Uterus (tissue), 3 donors: ENCODE measurements at regions not wholly inside any gene's neighbourhood (a gene's known extent, or its start where the extent isn't known, plus 50 kb on each side); places are given as distances from the start of the nearest gene placed in this dataset.

Source experiments
- DNase-seq, 2 donors: peaks; one replicate each; pipeline ENCODE4 v3.0.0-alpha.2; 2019 to 2020
- H3K27ac ChIP-seq, 2 donors: fragments of 200-600 bp; sonication (generic); 1 replicate in 1 of 2; 2 replicates in 1 of 2; pipeline ENCODE4 v1.5.1; 2016 to 2018
- H3K27me3 ChIP-seq, 2 donors: fragments of 200-600 bp; sonication (generic); one replicate each; pipeline ENCODE4 v1.5.1; 2018 to 2019; ENCODE audit warnings: control low read depth in 1 of 2
- H3K36me3 ChIP-seq, 2 donors: fragments of 200-600 bp; sonication (generic); one replicate each; pipeline ENCODE4 v1.5.1; 2019; ENCODE audit warnings: control low read depth in 1 of 2
- H3K4me1 ChIP-seq, 2 donors: fragments of 200-600 bp; sonication (generic); one replicate each; pipeline ENCODE4 v1.5.1; 2018 to 2019; ENCODE audit warnings: control low read depth in 1 of 2
- H3K4me3 ChIP-seq, 2 donors: fragments of 200-600 bp; sonication (generic); 1 replicate in 1 of 2; 2 replicates in 1 of 2; pipeline ENCODE4 v1.5.1; 2018 to 2019; ENCODE audit warnings: mild to moderate bottlenecking in 1 of 2
- H3K9me3 ChIP-seq, 2 donors: fragments of 200-600 bp; sonication (generic); one replicate each; pipeline ENCODE4 v1.5.1; 2019; ENCODE audit warnings: control low read depth in 1 of 2
- POLR2A ChIP-seq, 2 donors: fragments of 450-650 bp; IDR thresholded peaks; one replicate each; pipeline ENCODE4 v1.6.1; 2016; ENCODE audit warnings: antibody characterized with exemption in 2 of 2, mild to moderate bottlenecking in 1 of 2, moderate library complexity in 1 of 2
- intact Hi-C: fragments of 100-400 bp; cut with DNase I; formaldehyde crosslinking; loops from one replicate; pipeline ENCODE4 v1.15.1; 2023; ENCODE audit warnings: low total_unique reads
- TF ChIP-seq, protein P1 (sequence below), 4 experiments: fragments of 200-600 bp in 2 of 4; fragments of 450-650 bp in 2 of 4; sonication (generic) in 2 of 4; IDR thresholded peaks; one replicate each; pipeline ENCODE4 v1.5.1; 2016 to 2019; ENCODE audit warnings: antibody characterized with exemption in 4 of 4, mild to moderate bottlenecking in 2 of 4, moderate library complexity in 1 of 4
- donor health status: DM: yes; HTN: yes; CAD: no.

GRCh38 chr7:34207810-34208209 lies 302.5 kb downstream of the BMPER start:
- intact Hi-C loops: no loop called here
- no peak for DNase-seq
- TF ChIP-seq, protein P1, sequence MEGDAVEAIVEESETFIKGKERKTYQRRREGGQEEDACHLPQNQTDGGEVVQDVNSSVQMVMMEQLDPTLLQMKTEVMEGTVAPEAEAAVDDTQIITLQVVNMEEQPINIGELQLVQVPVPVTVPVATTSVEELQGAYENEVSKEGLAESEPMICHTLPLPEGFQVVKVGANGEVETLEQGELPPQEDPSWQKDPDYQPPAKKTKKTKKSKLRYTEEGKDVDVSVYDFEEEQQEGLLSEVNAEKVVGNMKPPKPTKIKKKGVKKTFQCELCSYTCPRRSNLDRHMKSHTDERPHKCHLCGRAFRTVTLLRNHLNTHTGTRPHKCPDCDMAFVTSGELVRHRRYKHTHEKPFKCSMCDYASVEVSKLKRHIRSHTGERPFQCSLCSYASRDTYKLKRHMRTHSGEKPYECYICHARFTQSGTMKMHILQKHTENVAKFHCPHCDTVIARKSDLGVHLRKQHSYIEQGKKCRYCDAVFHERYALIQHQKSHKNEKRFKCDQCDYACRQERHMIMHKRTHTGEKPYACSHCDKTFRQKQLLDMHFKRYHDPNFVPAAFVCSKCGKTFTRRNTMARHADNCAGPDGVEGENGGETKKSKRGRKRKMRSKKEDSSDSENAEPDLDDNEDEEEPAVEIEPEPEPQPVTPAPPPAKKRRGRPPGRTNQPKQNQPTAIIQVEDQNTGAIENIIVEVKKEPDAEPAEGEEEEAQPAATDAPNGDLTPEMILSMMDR (IDR thresholded peaks at IDR 0.05): no peak
- no peak for TF ChIP-seq POLR2A (IDR thresholded peaks at IDR 0.05)

DNA sequence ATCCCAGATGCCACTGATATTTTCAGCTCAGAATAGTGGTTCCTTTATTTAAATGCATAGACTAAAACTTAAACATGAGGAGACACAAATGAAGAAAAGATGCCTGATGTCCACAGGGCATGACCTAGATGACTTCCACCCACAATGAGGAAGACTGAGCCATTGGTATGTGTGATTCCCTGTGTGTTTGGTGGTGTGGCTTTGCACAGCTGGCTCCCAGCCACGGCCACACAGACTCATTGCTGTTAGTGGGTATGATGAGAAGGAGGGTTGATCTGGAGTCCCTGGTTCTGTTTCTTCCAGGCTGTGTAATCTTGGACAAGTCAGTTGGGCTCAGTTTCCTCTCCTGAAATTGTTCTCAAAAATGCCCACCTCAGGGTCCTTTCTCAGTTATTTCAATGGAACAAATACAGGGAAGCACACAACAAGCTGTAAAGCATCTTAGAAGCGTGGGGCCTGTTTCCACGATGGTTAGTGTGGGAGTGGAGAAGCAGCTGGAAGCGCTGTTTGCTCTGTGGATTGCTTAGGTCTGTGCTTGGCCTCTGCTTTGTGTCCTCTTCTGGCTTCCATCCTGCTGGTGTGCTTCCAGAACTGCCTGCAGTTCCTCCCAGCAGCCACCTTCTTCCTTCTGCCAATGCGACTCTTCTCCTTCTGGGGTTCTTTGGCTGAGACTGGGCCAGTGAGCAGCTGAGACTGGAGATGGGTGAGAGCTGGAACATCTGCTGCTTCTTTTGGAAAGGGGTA lies 303.7 kb downstream of the BMPER start:
- Histone ChIP-seq H3K27me3 (no peaks in the 10 kb centered on the region), H3K4me1 (no peaks in the 10 kb centered on the region), H3K4me3 (no peak overlapping the region), H3K9me3 (no peaks in the 10 kb centered on the region), H3K27ac (no peak overlapping the region), H3K36me3 (no peaks in the 10 kb centered on the region)
- intact Hi-C loops: no loop called here
- TF ChIP-seq POLR2A (IDR thresholded peaks at IDR 0.05): no peak
- TF ChIP-seq, protein P1 (IDR thresholded peaks at IDR 0.05): no peak
- DNase-seq: peak in 1 of 2 donors; percentile 21

More at GRCh38 chr7:34207810-34208209, 302.5 kb downstream of the BMPER start:
- H3K36me3 ChIP-seq: no peaks in the 10 kb centered on the region
- no peak overlapping the region for H3K4me3 ChIP-seq
- H3K9me3 ChIP-seq: no peaks in the 10 kb centered on the region
- no peaks in the 10 kb centered on the region for H3K4me1 ChIP-seq
- H3K27ac ChIP-seq: no peak overlapping the region
- H3K27me3 ChIP-seq: no peaks in the 10 kb centered on the region

GRCh38 chr7:34211018-34211417 lies 305.7 kb downstream of the BMPER start:
- Histone ChIP-seq H3K27ac (no peak overlapping the region), H3K27me3 (no peaks in the 10 kb centered on the region)
- TF ChIP-seq, protein P1 (IDR thresholded peaks at IDR 0.05): no peak
- TF ChIP-seq POLR2A (IDR thresholded peaks at IDR 0.05): no peak

DNA sequence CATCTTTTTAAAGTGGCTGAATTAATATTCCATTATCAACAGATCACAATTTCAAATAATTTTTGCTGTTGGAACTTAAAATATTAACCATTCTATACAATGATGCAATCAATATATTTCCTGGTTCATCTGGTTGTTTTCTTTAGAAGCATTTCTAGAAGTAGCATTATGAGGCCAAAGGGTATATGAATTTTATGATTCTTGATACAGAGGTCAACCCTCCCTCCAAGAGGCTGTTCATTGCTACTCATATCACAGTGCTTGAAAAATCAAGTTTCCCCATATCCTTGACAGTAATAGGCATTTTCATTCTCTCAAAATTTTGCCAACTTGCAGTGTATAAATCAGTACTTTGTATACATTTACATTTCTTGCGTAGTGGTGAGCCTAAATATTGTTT lies 312.6 kb downstream of the BMPER start:
- intact Hi-C loops: no loop called here
- Histone ChIP-seq H3K36me3 (no peaks in the 10 kb centered on the region), H3K4me3 (no peak overlapping the region), H3K9me3 (no peaks in the 10 kb centered on the region), H3K27ac (no peak overlapping the region), H3K4me1 (no peaks in the 10 kb centered on the region), H3K27me3 (no peaks in the 10 kb centered on the region)
- TF ChIP-seq, protein P1 (IDR thresholded peaks at IDR 0.05): no peak
- TF ChIP-seq POLR2A (IDR thresholded peaks at IDR 0.05): no peak
- no peak for DNase-seq

More at GRCh38 chr7:34211018-34211417, 305.7 kb downstream of the BMPER start:
- H3K36me3 ChIP-seq: no peaks in the 10 kb centered on the region
- intact Hi-C loops: no loop called here
- no peak for DNase-seq
- no peak overlapping the region for H3K4me3 ChIP-seq
- H3K9me3 ChIP-seq: no peaks in the 10 kb centered on the region
- H3K4me1 ChIP-seq: no peaks in the 10 kb centered on the region

DNA sequence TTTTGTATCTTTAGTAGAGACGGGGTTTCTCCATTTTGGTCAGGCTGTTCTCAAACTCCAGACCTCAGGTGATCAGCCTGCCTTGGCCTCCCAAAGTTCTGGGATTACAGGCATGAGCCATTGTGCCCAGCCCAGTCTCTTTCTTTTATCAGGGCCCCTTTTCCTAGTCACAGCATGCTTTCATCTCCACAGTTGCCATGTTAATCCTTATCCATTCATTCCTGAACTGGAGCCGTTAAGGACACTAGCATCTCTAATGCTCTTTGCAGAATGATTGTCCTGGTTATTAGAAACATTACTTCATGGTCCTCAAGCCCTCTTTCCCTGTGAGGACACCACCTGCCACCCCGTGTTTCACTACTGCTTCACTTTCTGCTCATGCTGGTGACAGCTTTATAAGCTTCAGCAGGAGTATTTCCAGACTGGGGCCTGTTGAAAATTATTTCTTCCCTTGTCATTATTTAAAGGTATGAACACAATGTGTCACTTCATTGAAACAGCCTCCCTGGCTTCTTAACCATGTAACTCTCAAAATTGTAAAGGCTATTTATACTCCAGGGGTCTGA lies 313.9 kb downstream of the BMPER start:
- Histone ChIP-seq H3K4me3 (no peak overlapping the region), H3K9me3 (no peaks in the 10 kb centered on the region), H3K36me3 (no peaks in the 10 kb centered on the region), H3K4me1 (no peaks in the 10 kb centered on the region), H3K27ac (no peak overlapping the region), H3K27me3 (no peaks in the 10 kb centered on the region)
- intact Hi-C loops: no loop called here
- DNase-seq: no peak
- TF ChIP-seq, protein P1 (IDR thresholded peaks at IDR 0.05): no peak
- TF ChIP-seq POLR2A (IDR thresholded peaks at IDR 0.05): no peak
